ENCODE measurements at regions not wholly inside any gene's neighbourhood (a gene's known extent, or its start where the extent isn't known, plus 50 kb on each side); places are given as distances from the start of the nearest gene placed in this dataset.

GRCh38 chr4:140256941-140257340 lies 103.0 kb upstream of the MAML3 start:
- no peak for DNase-seq (ENCODE audit: low spot score in 2 of 2, unreplicated experiment in 2 of 2)
- H3K27me3 Mint-ChIP-seq (ENCODE audit: low read depth) = peaks cover 3% of the 10 kb centered on the region
- no peaks in the 10 kb centered on the region for H3K9me3 Mint-ChIP-seq
- H3K36me3 Mint-ChIP-seq = no peaks in the 10 kb centered on the region
- TF ChIP-seq CTCF (IDR thresholded peaks at IDR 0.05; ENCODE audit: unreplicated experiment) = no peak
- peak overlapping the region; percentile 23 for H3K27ac Mint-ChIP-seq
- H3K4me3 Mint-ChIP-seq = no peak overlapping the region
- peaks cover 40% of the 10 kb centered on the region for H3K4me1 Mint-ChIP-seq

DNA sequence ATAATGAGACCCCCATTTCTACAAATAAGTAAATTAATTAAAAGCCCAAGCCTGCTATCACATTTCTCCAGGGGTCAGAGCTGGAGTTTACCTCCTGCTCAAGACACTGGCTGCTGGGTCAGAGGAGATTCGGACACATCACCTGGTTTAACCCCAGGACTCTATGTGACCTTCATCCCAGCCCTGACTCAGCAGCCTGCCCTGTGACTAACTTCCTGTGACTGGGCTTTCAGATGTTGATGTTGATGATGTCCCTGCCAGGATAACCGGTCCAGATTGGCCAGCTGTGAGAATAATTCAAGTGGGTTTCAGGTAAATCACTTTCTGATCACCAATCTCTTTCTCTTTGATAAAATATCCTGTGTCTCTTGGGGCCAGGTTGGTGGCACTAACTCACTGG lies 102.4 kb upstream of the MAML3 start:
- no peaks in the 10 kb centered on the region for H3K27me3 Mint-ChIP-seq (ENCODE audit: low read depth)
- H3K36me3 Mint-ChIP-seq = no peaks in the 10 kb centered on the region
- H3K4me3 Mint-ChIP-seq = no peak overlapping the region
- H3K27ac Mint-ChIP-seq = no peak overlapping the region
- no peaks in the 10 kb centered on the region for H3K9me3 Mint-ChIP-seq
- DNase-seq (ENCODE audit: low spot score in 2 of 2, unreplicated experiment in 2 of 2) = no peak
- H3K4me1 Mint-ChIP-seq = peaks cover 46% of the 10 kb centered on the region
- TF ChIP-seq CTCF (IDR thresholded peaks at IDR 0.05; ENCODE audit: unreplicated experiment) = no peak

DNA sequence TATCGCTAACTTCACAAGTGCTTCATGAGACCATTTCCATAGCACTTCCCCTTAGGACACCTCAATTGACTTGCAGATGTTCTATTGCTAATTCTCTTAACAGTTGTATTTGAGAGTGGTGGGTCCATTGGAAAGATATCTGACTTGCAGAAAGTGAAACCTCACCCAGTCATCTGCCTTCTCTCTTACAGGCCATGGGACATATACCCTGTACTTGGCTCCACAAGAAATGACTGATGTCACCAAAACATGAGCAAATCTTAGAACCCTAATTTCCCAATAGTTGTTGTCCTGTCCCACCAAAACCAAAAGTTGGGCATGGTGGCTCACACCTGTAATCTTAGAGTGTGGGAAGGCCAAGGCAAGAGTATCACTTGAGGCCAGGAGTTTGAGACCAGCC lies 101.9 kb upstream of the MAML3 start:
- H3K4me3 Mint-ChIP-seq = no peak overlapping the region
- no peak for TF ChIP-seq CTCF (IDR thresholded peaks at IDR 0.05; ENCODE audit: unreplicated experiment)
- H3K27ac Mint-ChIP-seq = no peak overlapping the region
- no peaks in the 10 kb centered on the region for H3K27me3 Mint-ChIP-seq (ENCODE audit: low read depth)
- no peaks in the 10 kb centered on the region for H3K9me3 Mint-ChIP-seq
- H3K36me3 Mint-ChIP-seq = no peaks in the 10 kb centered on the region
- H3K4me1 Mint-ChIP-seq = peaks cover 49% of the 10 kb centered on the region
- DNase-seq (ENCODE audit: low spot score in 2 of 2, unreplicated experiment in 2 of 2) = no peak

- Mint-ChIP-seq H3K4me1 (peaks cover 53% of the 10 kb centered on the region), H3K27ac (no peak overlapping the region), H3K4me3 (no peak overlapping the region), H3K27me3 (ENCODE audit: low read depth) (no peaks in the 10 kb centered on the region), H3K36me3 (no peaks in the 10 kb centered on the region), H3K9me3 (no peaks in the 10 kb centered on the region)
- DNase-seq (ENCODE audit: low spot score in 2 of 2, unreplicated experiment in 2 of 2) = no peak
- no peak for TF ChIP-seq CTCF (IDR thresholded peaks at IDR 0.05; ENCODE audit: unreplicated experiment)
These were observed 101.5 kb upstream of the MAML3 start for GRCh38 chr4:140255467-140255866.

DNA sequence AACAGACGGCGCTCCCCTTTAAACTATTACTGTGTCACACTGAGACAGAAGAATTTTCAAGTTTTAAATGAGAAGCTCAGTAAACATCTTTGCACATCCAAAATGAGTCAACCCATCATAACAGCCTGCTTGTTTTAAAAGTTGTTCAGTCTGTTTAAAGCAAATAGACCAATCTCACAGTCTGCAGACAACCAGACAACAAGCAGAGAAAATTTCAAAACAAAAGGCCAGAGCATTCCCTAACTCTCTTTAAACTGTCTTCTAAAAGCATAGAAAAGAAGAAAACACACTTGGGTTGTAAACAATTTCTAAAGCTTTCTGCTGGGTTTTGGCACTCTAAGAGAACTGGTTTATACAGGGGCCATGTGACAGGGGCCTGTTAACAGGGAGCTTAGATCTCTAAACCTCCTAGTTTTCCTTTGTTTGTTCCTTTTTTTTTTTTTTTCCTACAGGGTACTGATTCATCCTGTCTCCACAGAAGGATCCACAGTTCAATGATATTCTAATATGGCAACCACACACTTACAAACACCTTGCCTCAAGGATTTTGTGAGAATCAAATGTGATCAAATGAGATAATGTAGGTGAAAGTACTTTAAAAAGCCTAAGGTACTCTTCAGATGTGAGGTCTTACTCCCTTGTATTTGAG lies 100.8 kb upstream of the MAML3 start:
- Mint-ChIP-seq H3K27me3 (ENCODE audit: low read depth) (no peaks in the 10 kb centered on the region), H3K27ac (peak overlapping the region; percentile 55), H3K9me3 (no peaks in the 10 kb centered on the region), H3K4me1 (peaks cover 60% of the 10 kb centered on the region), H3K4me3 (no peak overlapping the region), H3K36me3 (no peaks in the 10 kb centered on the region)
- no peak for DNase-seq (ENCODE audit: low spot score in 2 of 2, unreplicated experiment in 2 of 2)
- TF ChIP-seq CTCF (IDR thresholded peaks at IDR 0.05; ENCODE audit: unreplicated experiment) = no peak

All from mesothelial cell of epicardium (in vitro differentiated cells).